GM18507 (cell line): ENCODE measurements at regions not wholly inside any gene's neighbourhood (a gene's known extent, or its start where the extent isn't known, plus 50 kb on each side); places are given as distances from the start of the nearest gene placed in this dataset.
A peak's percentile ranks its signal among the peaks of the same experiment; 100 is the strongest.
"Not testable (repeated sequence)": the region's sequence is repeated elsewhere in the genome, so short reads cannot be mapped to it uniquely, and the experiment has no call there.

ENCODE experiments used
- DNase-seq: peaks from one replicate; pipeline ENCODE4 v3.0.0; 2011; ENCODE audit warnings: low read depth; ENCODE audit not compliant: insufficient read length; ENCODE audit errors: extremely low spot score
- FAIRE-seq: peaks from 2 replicates; lab custom pipeline; 2011; peaks lifted over from hg19 to GRCh38; lab: Jason Lieb, UNC

- not testable (repeated sequence) for FAIRE-seq, DNase-seq
These were observed 79.9 kb upstream of the HMGA2 start for GRCh38 chr12:65744236-65744840.

- DNase-seq (no peak), FAIRE-seq (no peak)
These were observed 76.9 kb upstream of the HMGA2 start for GRCh38 chr12:65747338-65747737.

GRCh38 chr12:65748332-65748731 lies 76.0 kb upstream of the HMGA2 start:
- FAIRE-seq = no peak

GRCh38 chr12:65754290-65754689 lies 70.0 kb upstream of the HMGA2 start:
- DNase-seq (no peak), FAIRE-seq (no peak)

More at GRCh38 chr12:65748332-65748731, 76.0 kb upstream of the HMGA2 start:
- DNase-seq = no peak

- FAIRE-seq (no peak), DNase-seq (no peak)
These were observed 69.3 kb upstream of the HMGA2 start for GRCh38 chr12:65754744-65755595.

GRCh38 chr12:65755596-65755978 lies 68.7 kb upstream of the HMGA2 start:
- FAIRE-seq (no peak), DNase-seq (no peak)

GRCh38 chr12:65756267-65756666 lies 68.0 kb upstream of the HMGA2 start:
- DNase-seq (no peak), FAIRE-seq (no peak)

- FAIRE-seq (peak; percentile 85), DNase-seq (peak; percentile 38)
These were observed 67.2 kb upstream of the HMGA2 start for GRCh38 chr12:65756956-65757511.

GRCh38 chr12:65758401-65758800 lies 65.9 kb upstream of the HMGA2 start:
- no peak for FAIRE-seq

GRCh38 chr12:65759735-65760134 lies 64.5 kb upstream of the HMGA2 start:
- DNase-seq = no peak
- FAIRE-seq = no peak

More at GRCh38 chr12:65758401-65758800, 65.9 kb upstream of the HMGA2 start:
- no peak for DNase-seq

GRCh38 chr12:65761301-65761700 lies 63.0 kb upstream of the HMGA2 start:
- DNase-seq (no peak), FAIRE-seq (no peak)

GRCh38 chr12:65764325-65764724 lies 60.0 kb upstream of the HMGA2 start:
- FAIRE-seq = no peak
- DNase-seq = no peak

GRCh38 chr12:65765436-65765813 lies 58.9 kb upstream of the HMGA2 start:
- FAIRE-seq = no peak
- DNase-seq = no peak

- DNase-seq (no peak), FAIRE-seq (no peak)
These were observed 54.4 kb upstream of the HMGA2 start for GRCh38 chr12:65769880-65770279.
